ENCODE measurements at regions not wholly inside any gene's neighbourhood (a gene's known extent, or its start where the extent isn't known, plus 50 kb on each side); places are given as distances from the start of the nearest gene placed in this dataset.

DNA sequence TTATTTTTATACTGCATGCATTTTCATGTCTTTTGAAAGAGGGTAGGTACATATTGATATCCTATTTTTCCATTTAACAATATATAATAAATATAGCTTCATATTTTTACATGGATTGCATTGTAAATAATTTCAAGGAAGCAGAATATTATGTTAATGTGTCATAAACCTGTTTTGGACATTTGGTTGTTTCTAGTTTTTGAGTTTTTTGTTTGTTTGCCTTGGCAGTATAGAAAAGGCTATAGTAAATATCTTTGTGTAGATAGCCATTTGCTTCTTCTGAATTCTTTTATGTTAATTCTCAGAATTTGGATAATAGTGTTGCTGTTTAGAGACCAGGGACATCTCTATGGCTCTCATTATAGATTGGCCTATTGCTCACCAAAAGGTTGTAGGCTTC lies 645.2 kb downstream of the SLC4A3 start:
- H3K27ac Mint-ChIP-seq, result no peak overlapping the region
- Histone ChIP-seq H3K9me3 (ENCODE audit: control insufficient read depth in 1 of 2, insufficient read depth in 1 of 2, low read length in 2 of 2) (no peaks in the 10 kb centered on the region), H3K27me3 (ENCODE audit: control insufficient read depth in 1 of 2, insufficient read depth in 2 of 2, low read length in 2 of 2) (no peaks in the 10 kb centered on the region), H3K4me1 (ENCODE audit: insufficient read depth, low read length) (no peaks in the 10 kb centered on the region), H3K4me3 (ENCODE audit: low read length) (no peak overlapping the region), H3K27ac (ENCODE audit: low read depth in 1 of 2, low read length in 2 of 2) (no peak overlapping the region), H3K36me3 (ENCODE audit: insufficient read depth, low read length) (no peaks in the 10 kb centered on the region)
- H3K4me3 Mint-ChIP-seq, result no peak overlapping the region
- intact Hi-C loops (cut with DNase I, micrococcal nuclease), result no loop called here
- TF ChIP-seq, protein P1, sequence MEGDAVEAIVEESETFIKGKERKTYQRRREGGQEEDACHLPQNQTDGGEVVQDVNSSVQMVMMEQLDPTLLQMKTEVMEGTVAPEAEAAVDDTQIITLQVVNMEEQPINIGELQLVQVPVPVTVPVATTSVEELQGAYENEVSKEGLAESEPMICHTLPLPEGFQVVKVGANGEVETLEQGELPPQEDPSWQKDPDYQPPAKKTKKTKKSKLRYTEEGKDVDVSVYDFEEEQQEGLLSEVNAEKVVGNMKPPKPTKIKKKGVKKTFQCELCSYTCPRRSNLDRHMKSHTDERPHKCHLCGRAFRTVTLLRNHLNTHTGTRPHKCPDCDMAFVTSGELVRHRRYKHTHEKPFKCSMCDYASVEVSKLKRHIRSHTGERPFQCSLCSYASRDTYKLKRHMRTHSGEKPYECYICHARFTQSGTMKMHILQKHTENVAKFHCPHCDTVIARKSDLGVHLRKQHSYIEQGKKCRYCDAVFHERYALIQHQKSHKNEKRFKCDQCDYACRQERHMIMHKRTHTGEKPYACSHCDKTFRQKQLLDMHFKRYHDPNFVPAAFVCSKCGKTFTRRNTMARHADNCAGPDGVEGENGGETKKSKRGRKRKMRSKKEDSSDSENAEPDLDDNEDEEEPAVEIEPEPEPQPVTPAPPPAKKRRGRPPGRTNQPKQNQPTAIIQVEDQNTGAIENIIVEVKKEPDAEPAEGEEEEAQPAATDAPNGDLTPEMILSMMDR (IDR thresholded peaks at IDR 0.05), result no peak
- ATAC-seq (ENCODE audit: poor library complexity), result no peak
- no peaks in the 10 kb centered on the region for H3K27me3 Mint-ChIP-seq
- H3K4me1 Mint-ChIP-seq (ENCODE audit: low read depth), result no peaks in the 10 kb centered on the region
- ChIA-PET CTCF (no interaction called here), POLR2A (interaction anchor here (0.6 kb wide), 1 partner anchor 25 kb away, joined by 3 read pairs; no protein-coding TSS in a partner anchor)
- no peaks in the 10 kb centered on the region for H3K36me3 Mint-ChIP-seq (ENCODE audit: low read depth)
- H3K9me3 Mint-ChIP-seq, result no peaks in the 10 kb centered on the region
- DNase-seq, result no peak

DNA sequence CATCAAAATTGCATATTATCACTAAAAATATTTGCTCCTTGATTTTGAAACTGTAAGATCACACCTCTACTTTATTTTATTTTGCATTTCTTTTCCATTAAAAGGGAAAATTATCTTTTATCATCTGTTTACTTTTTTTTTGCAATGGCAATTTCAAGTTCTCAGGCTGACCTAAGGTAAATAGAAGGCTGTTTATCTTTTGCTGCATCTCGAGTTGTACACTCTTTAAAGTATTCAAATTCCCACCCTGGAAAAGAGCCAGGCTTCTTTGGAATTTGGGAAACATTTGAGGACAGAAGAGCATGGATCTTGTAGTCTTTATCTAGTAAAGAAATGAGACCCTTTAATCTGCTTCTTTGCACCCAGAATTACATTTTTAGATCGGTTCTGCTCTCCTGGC lies 645.7 kb downstream of the SLC4A3 start:
- ChIA-PET POLR2A (interaction anchor here (0.6 kb wide), 1 partner anchor 25 kb away, joined by 3 read pairs; no protein-coding TSS in a partner anchor), CTCF (no interaction called here)
- no peak for DNase-seq
- intact Hi-C loops (cut with DNase I, micrococcal nuclease), result no loop called here
- Mint-ChIP-seq H3K27me3 (no peaks in the 10 kb centered on the region), H3K4me1 (ENCODE audit: low read depth) (no peaks in the 10 kb centered on the region), H3K36me3 (ENCODE audit: low read depth) (no peaks in the 10 kb centered on the region), H3K27ac (no peak overlapping the region), H3K9me3 (no peaks in the 10 kb centered on the region), H3K4me3 (no peak overlapping the region)
- Histone ChIP-seq H3K27me3 (ENCODE audit: control insufficient read depth in 1 of 2, insufficient read depth in 2 of 2, low read length in 2 of 2) (no peaks in the 10 kb centered on the region), H3K9me3 (ENCODE audit: control insufficient read depth in 1 of 2, insufficient read depth in 1 of 2, low read length in 2 of 2) (no peaks in the 10 kb centered on the region), H3K36me3 (ENCODE audit: insufficient read depth, low read length) (no peaks in the 10 kb centered on the region), H3K4me3 (ENCODE audit: low read length) (no peak overlapping the region), H3K27ac (ENCODE audit: low read depth in 1 of 2, low read length in 2 of 2) (no peak overlapping the region), H3K4me1 (ENCODE audit: insufficient read depth, low read length) (no peaks in the 10 kb centered on the region)
- ATAC-seq (ENCODE audit: poor library complexity), result no peak
- TF ChIP-seq, protein P1 (IDR thresholded peaks at IDR 0.05), result no peak

DNA sequence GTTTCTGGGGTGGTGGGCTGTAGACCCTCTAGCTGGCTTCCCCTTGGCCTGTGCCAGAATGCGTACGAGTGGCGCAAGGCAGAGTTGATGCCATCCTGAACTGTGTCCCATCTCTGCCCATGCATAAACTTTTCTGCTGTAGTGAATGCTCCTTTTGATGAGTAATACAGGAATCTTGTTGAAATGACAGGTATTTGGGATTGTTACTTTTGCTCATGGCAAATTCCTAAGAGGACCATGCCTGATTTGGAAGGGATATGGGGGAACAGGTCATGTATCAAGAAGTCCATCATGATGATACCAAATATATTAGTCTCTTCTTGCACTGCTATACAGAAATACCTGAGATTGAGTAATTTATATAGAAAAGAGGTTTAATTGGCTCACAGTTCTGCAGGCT lies 648.0 kb downstream of the SLC4A3 start:
- H3K4me3 ChIP-seq (ENCODE audit: low read length), result no peak overlapping the region
- no peaks in the 10 kb centered on the region for H3K27me3 Mint-ChIP-seq
- H3K9me3 ChIP-seq (ENCODE audit: control insufficient read depth in 1 of 2, insufficient read depth in 1 of 2, low read length in 2 of 2), result no peaks in the 10 kb centered on the region
- TF ChIP-seq, protein P1 (IDR thresholded peaks at IDR 0.05), result no peak
- ChIA-PET POLR2A (no interaction called here), CTCF (no interaction called here)
- no peak for DNase-seq
- H3K9me3 Mint-ChIP-seq, result no peaks in the 10 kb centered on the region
- no peaks in the 10 kb centered on the region for H3K27me3 ChIP-seq (ENCODE audit: control insufficient read depth in 1 of 2, insufficient read depth in 2 of 2, low read length in 2 of 2)
- H3K4me3 Mint-ChIP-seq, result no peak overlapping the region
- no peaks in the 10 kb centered on the region for H3K36me3 Mint-ChIP-seq (ENCODE audit: low read depth)
- intact Hi-C loops (cut with DNase I, micrococcal nuclease), result no loop called here
- no peak overlapping the region for H3K27ac Mint-ChIP-seq
- no peaks in the 10 kb centered on the region for H3K4me1 Mint-ChIP-seq (ENCODE audit: low read depth)
- H3K36me3 ChIP-seq (ENCODE audit: insufficient read depth, low read length), result no peaks in the 10 kb centered on the region
- no peaks in the 10 kb centered on the region for H3K4me1 ChIP-seq (ENCODE audit: insufficient read depth, low read length)
- no peak for ATAC-seq (ENCODE audit: poor library complexity)
- no peak overlapping the region for H3K27ac ChIP-seq (ENCODE audit: low read depth in 1 of 2, low read length in 2 of 2)
